ENCODE measurements at regions not wholly inside any gene's neighbourhood (a gene's known extent, or its start where the extent isn't known, plus 50 kb on each side); places are given as distances from the start of the nearest gene placed in this dataset.
A peak's percentile ranks its signal among the peaks of the same experiment; 100 is the strongest.

DNA sequence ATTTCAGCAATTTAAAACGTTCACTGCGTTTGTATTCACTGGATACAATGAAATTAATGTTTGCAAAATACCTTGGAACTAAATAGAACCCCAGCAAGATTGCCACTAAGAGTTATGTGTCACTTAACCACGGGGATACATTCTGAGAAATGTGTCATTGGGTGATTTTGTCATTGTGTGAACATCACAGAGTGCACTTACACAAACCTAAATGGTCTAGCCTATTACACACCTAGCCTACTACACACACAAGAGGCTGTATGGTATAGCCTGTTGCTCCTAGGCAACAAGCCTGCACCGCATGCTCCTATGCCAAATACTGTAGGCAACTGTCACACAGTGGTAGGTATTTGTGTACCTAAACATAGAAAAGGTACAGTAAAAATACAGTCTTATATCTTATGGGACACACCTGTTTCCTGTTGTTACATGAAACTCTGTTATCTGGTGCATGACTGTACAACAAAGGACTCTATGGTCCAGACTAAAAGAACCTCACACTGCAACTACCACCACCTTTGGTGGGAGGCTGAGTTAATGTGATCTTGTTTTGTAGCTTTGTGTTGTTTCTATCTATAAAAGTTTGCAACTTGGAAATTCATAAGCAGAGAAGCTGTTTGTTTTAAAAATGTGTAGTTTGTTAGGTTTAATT lies 92.2 kb upstream of the NTRK3 start:
- no peak for DNase-seq
- TF ChIP-seq, protein P1, sequence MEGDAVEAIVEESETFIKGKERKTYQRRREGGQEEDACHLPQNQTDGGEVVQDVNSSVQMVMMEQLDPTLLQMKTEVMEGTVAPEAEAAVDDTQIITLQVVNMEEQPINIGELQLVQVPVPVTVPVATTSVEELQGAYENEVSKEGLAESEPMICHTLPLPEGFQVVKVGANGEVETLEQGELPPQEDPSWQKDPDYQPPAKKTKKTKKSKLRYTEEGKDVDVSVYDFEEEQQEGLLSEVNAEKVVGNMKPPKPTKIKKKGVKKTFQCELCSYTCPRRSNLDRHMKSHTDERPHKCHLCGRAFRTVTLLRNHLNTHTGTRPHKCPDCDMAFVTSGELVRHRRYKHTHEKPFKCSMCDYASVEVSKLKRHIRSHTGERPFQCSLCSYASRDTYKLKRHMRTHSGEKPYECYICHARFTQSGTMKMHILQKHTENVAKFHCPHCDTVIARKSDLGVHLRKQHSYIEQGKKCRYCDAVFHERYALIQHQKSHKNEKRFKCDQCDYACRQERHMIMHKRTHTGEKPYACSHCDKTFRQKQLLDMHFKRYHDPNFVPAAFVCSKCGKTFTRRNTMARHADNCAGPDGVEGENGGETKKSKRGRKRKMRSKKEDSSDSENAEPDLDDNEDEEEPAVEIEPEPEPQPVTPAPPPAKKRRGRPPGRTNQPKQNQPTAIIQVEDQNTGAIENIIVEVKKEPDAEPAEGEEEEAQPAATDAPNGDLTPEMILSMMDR (IDR thresholded peaks at IDR 0.05): no peak
- H3K36me3 Mint-ChIP-seq (ENCODE audit: low read depth): no peaks in the 10 kb centered on the region; the same call in 1 of the 2 replicates
- peaks cover 2% of the 10 kb centered on the region for H3K27me3 Mint-ChIP-seq (ENCODE audit: insufficient read depth)
- H3K4me3 Mint-ChIP-seq: no peak overlapping the region
- H3K27ac Mint-ChIP-seq: no peak overlapping the region
- H3K9me3 Mint-ChIP-seq: peaks cover 16% of the 10 kb centered on the region
- H3K4me1 Mint-ChIP-seq (ENCODE audit: low read depth): no peaks in the 10 kb centered on the region

DNA sequence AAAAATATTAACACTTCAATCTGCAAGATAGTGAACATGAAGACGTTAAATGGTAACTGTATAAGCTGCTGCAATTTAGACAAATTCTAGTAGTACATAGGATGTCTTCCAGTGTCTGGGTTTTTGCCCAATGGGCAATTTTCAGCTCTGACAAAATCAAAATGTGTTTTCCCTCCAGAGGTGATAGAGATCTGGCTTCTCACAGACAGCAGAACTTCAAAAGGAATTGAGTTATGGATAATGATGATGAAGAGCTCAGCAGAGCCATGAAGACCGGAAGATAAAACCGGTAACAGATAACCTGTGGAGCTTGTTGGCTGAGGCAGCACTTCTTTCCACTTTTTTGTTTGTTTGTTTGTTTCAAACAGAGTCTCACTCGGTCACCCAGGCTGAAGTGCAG lies 89.4 kb upstream of the NTRK3 start:
- Mint-ChIP-seq H3K4me1 (ENCODE audit: low read depth) (peaks cover 10% of the 10 kb centered on the region), H3K4me3 (no peak overlapping the region), H3K27ac (no peak overlapping the region), H3K9me3 (peaks cover 5% of the 10 kb centered on the region; the same call in 1 of the 2 replicates), H3K27me3 (ENCODE audit: insufficient read depth) (no peaks in the 10 kb centered on the region; the same call in none of the 2 replicates), H3K36me3 (ENCODE audit: low read depth) (no peaks in the 10 kb centered on the region)
- TF ChIP-seq, protein P1 (IDR thresholded peaks at IDR 0.05): no peak
- DNase-seq: no peak

DNA sequence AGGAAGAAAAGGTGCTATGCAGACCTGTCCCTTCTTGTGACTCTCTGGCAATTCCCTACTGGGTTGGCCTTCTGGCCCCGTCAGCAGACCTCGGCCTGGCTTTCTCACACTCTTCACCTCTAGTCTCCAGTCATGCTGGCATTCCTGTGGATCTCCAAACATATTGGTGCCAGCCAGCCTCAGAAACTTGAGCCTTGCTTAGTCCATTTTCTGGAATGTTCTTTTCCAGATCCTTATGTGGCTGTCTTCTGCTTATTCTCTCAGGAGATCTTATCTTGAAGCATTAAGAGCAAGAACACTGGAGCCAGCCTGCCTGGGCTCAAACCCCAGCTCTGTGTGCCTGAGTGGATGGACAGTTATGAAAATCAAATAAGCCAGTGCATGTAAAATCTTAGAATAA lies 88.2 kb upstream of the NTRK3 start:
- Mint-ChIP-seq H3K4me1 (ENCODE audit: low read depth) (peaks cover 14% of the 10 kb centered on the region), H3K9me3 (peaks cover 5% of the 10 kb centered on the region; the same call in 1 of the 2 replicates), H3K36me3 (ENCODE audit: low read depth) (no peaks in the 10 kb centered on the region), H3K27me3 (ENCODE audit: insufficient read depth) (no peaks in the 10 kb centered on the region; the same call in none of the 2 replicates), H3K4me3 (no peak overlapping the region), H3K27ac (no peak overlapping the region)
- no peak for DNase-seq
- TF ChIP-seq, protein P1 (IDR thresholded peaks at IDR 0.05): no peak

DNA sequence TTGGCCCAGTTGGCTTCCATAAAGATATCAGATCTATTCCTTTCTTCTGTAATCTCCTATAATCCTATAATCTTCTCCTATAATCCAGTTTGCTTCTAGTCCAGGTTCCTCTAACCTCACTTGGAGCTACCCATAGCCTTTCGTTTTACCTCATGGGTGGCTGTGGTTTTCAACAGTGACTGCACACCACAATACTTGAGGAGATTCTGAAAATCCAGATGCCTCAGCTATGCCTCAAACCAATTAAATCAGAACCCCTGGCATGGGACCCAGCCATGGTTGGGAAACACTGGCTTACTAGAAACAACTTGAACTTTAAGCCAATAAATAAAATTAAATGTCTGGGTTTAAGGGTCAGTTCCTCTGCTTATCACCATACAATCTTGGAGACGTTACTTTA lies 86.1 kb upstream of the NTRK3 start:
- TF ChIP-seq, protein P1 (IDR thresholded peaks at IDR 0.05): no peak
- Mint-ChIP-seq H3K27me3 (ENCODE audit: insufficient read depth) (no peaks in the 10 kb centered on the region; the same call in none of the 2 replicates), H3K9me3 (peaks cover 5% of the 10 kb centered on the region), H3K4me3 (no peak overlapping the region), H3K4me1 (ENCODE audit: low read depth) (peaks cover 14% of the 10 kb centered on the region), H3K36me3 (ENCODE audit: low read depth) (no peaks in the 10 kb centered on the region), H3K27ac (peak overlapping the region; percentile 66)
- peak; percentile 56 for DNase-seq

DNA sequence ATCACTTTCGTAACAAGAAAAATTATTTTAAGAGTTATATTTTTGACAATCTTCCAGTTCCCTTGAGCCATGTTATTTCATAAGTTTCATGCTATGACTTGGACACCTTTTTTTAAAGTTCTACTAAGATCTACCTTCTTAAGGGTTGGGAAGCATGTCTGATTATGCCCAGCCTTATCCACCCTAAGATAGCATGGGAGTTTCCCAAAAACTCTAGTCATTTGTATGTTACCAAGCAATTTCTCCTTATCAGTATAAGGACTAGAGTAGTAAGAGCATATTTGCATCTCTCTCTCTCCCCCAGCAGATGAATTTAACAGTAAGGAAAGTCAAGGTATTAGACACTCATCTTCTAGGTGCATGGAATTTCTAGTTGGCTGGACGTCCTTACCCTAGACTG lies 85.1 kb upstream of the NTRK3 start:
- DNase-seq: no peak
- no peaks in the 10 kb centered on the region for H3K36me3 Mint-ChIP-seq (ENCODE audit: low read depth)
- H3K4me3 Mint-ChIP-seq: no peak overlapping the region
- H3K9me3 Mint-ChIP-seq: peaks cover 5% of the 10 kb centered on the region
- H3K4me1 Mint-ChIP-seq (ENCODE audit: low read depth): peaks cover 14% of the 10 kb centered on the region
- TF ChIP-seq, protein P1 (IDR thresholded peaks at IDR 0.05): no peak
- H3K27ac Mint-ChIP-seq: no peak overlapping the region
- no peaks in the 10 kb centered on the region; the same call in none of the 2 replicates for H3K27me3 Mint-ChIP-seq (ENCODE audit: insufficient read depth)

Data from HFFc6 (cell line).